ENCODE measurements at regions not wholly inside any gene's neighbourhood (a gene's known extent, or its start where the extent isn't known, plus 50 kb on each side); places are given as distances from the start of the nearest gene placed in this dataset.

DNA sequence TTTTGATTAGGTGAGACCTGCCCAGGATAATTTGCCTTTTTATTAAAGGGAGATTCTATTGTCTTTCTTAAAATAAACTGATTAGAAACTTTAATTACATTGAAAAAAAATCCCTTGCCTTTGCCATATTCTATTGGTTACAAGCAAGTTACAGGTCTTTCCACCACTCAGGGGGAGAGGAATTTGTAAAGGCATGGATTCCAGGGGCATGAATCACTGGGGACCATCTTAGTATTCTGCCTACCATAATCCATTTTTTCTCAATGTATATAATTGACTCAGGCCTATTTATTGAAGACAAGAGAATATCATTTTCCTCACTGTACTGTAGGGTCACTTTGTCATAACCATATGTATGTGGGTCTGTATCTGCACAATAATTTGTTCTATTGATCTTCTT is 124.3 kb upstream of the PDE4B start:
- TF ChIP-seq FOXA1 (IDR thresholded peaks at IDR 0.05) (no peak), HDGF (IDR thresholded peaks at IDR 0.05; ENCODE audit: borderline replicate concordance) (no peak), ARNT (IDR thresholded peaks at IDR 0.05) (no peak), FOXK2 (IDR thresholded peaks at IDR 0.05) (no peak), NFRKB (IDR thresholded peaks at IDR 0.05) (no peak), ELF4 (IDR thresholded peaks at IDR 0.05) (no peak), SP1 (IDR thresholded peaks at IDR 0.05) (no peak), FOXM1 (IDR thresholded peaks at IDR 0.05; ENCODE audit: borderline replicate concordance) (no peak), SUZ12 (IDR thresholded peaks at IDR 0.05) (no peak)
- TF ChIP-seq, protein P1, sequence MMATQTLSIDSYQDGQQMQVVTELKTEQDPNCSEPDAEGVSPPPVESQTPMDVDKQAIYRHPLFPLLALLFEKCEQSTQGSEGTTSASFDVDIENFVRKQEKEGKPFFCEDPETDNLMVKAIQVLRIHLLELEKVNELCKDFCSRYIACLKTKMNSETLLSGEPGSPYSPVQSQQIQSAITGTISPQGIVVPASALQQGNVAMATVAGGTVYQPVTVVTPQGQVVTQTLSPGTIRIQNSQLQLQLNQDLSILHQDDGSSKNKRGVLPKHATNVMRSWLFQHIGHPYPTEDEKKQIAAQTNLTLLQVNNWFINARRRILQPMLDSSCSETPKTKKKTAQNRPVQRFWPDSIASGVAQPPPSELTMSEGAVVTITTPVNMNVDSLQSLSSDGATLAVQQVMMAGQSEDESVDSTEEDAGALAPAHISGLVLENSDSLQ (IDR thresholded peaks at IDR 0.05): no peak

All from HEK293T (cell line).